ENCODE measurements at regions not wholly inside any gene's neighbourhood (a gene's known extent, or its start where the extent isn't known, plus 50 kb on each side); places are given as distances from the start of the nearest gene placed in this dataset.

- intact Hi-C loops (cut with micrococcal nuclease), result no loop called here
- no peak for ATAC-seq
- no TSS peak for BruUV-seq (replicated peaks)
Observed at GRCh38 chr2:234566622-234567021, 69.7 kb upstream of the ARL4C start.

GRCh38 chr2:234565842-234566619, 69.2 kb upstream of the ARL4C start:
- Histone ChIP-seq H3K9ac (ENCODE audit: low read length) (no peak overlapping the region), H3K4me1 (ENCODE audit: insufficient read depth, low read length) (no peaks in the 10 kb centered on the region), H3K9me3 (ENCODE audit: low read length) (no peaks in the 10 kb centered on the region), H3K4me3 (ENCODE audit: low read length) (no peak overlapping the region), H3K27ac (ENCODE audit: low read length) (no peak overlapping the region), H3K4me2 (ENCODE audit: low read length) (no peak overlapping the region), H3F3A (ENCODE audit: low read length, unreplicated experiment) (no peaks in the 10 kb centered on the region), H3K27me3 (ENCODE audit: low read length) (no peaks in the 10 kb centered on the region), H3K36me3 (ENCODE audit: low read depth, low read length) (no peaks in the 10 kb centered on the region), H2AFZ (ENCODE audit: low read length) (no peak overlapping the region), H3K9me2 (replicated peaks; ENCODE audit: low read length) (no peaks in the 10 kb centered on the region), H4K20me1 (ENCODE audit: low read length) (no peaks in the 10 kb centered on the region), H3K79me2 (ENCODE audit: low read length) (no peaks in the 10 kb centered on the region)
- BruUV-seq (replicated peaks), result no TSS peak
- DNase-seq (no peak), ATAC-seq (no peak)
- POLR2A ChIA-PET (ENCODE audit: unreplicated experiment), result no interaction called here
- TF ChIP-seq EZH2 (IDR thresholded peaks at IDR 0.05; ENCODE audit: low read length, unreplicated experiment) (no peak), CTCF (conservative IDR thresholded peaks at IDR 0.05; ENCODE audit: low read depth, low read length) (no peak), EZH2phosphoT487 (IDR thresholded peaks at IDR 0.05; ENCODE audit: borderline replicate concordance, low read length) (no peak)
- CTCF ChIA-PET, result no interaction called here
- intact Hi-C loops (cut with micrococcal nuclease), result no loop called here

More at GRCh38 chr2:234566622-234567021, 69.7 kb upstream of the ARL4C start:
- Histone ChIP-seq H3K9ac (ENCODE audit: low read length) (no peak overlapping the region), H3K9me3 (ENCODE audit: low read length) (no peaks in the 10 kb centered on the region), H3F3A (ENCODE audit: low read length, unreplicated experiment) (no peaks in the 10 kb centered on the region), H4K20me1 (ENCODE audit: low read length) (no peaks in the 10 kb centered on the region), H3K4me3 (ENCODE audit: low read length) (no peak overlapping the region), H3K4me1 (ENCODE audit: insufficient read depth, low read length) (no peaks in the 10 kb centered on the region), H3K27ac (ENCODE audit: low read length) (no peak overlapping the region), H3K9me2 (replicated peaks; ENCODE audit: low read length) (no peaks in the 10 kb centered on the region), H3K79me2 (ENCODE audit: low read length) (no peaks in the 10 kb centered on the region), H3K36me3 (ENCODE audit: low read depth, low read length) (no peaks in the 10 kb centered on the region), H3K27me3 (ENCODE audit: low read length) (no peaks in the 10 kb centered on the region), H3K4me2 (ENCODE audit: low read length) (no peak overlapping the region), H2AFZ (ENCODE audit: low read length) (no peak overlapping the region)
- ChIA-PET CTCF (no interaction called here), POLR2A (ENCODE audit: unreplicated experiment) (no interaction called here)
- no peak for DNase-seq
- TF ChIP-seq CTCF (conservative IDR thresholded peaks at IDR 0.05; ENCODE audit: low read depth, low read length) (no peak), EZH2 (IDR thresholded peaks at IDR 0.05; ENCODE audit: low read length, unreplicated experiment) (no peak), EZH2phosphoT487 (IDR thresholded peaks at IDR 0.05; ENCODE audit: borderline replicate concordance, low read length) (no peak)

- H3K4me3 ChIP-seq (ENCODE audit: low read length), result no peak overlapping the region
- H3K27ac ChIP-seq (ENCODE audit: low read length), result no peak overlapping the region
- no peak for DNase-seq
- no peaks in the 10 kb centered on the region for H3K27me3 ChIP-seq (ENCODE audit: low read length)
- no peak overlapping the region for H3K9ac ChIP-seq (ENCODE audit: low read length)
- ChIA-PET CTCF (interaction anchor here (1.0 to 1.5 kb wide), 2 partner anchors 542 to 552 kb away, joined by 5 to 6 read pairs; no protein-coding TSS in a partner anchor), POLR2A (ENCODE audit: unreplicated experiment) (interaction anchor here (0.7 kb wide), 1 partner anchor 388 kb away, joined by 3 read pairs; no protein-coding TSS in a partner anchor)
- no peak overlapping the region for H3K4me2 ChIP-seq (ENCODE audit: low read length)
- no peak for TF ChIP-seq EZH2phosphoT487 (IDR thresholded peaks at IDR 0.05; ENCODE audit: borderline replicate concordance, low read length)
- no peak for TF ChIP-seq CTCF (conservative IDR thresholded peaks at IDR 0.05; ENCODE audit: low read depth, low read length)
- TF ChIP-seq EZH2 (IDR thresholded peaks at IDR 0.05; ENCODE audit: low read length, unreplicated experiment), result no peak
- no peak for ATAC-seq
- no peaks in the 10 kb centered on the region for H3K79me2 ChIP-seq (ENCODE audit: low read length)
- no peaks in the 10 kb centered on the region for H3K36me3 ChIP-seq (ENCODE audit: low read depth, low read length)
- no peak overlapping the region for H2AFZ ChIP-seq (ENCODE audit: low read length)
- H3F3A ChIP-seq (ENCODE audit: low read length, unreplicated experiment), result no peaks in the 10 kb centered on the region
- no TSS peak for BruUV-seq (replicated peaks)
- H4K20me1 ChIP-seq (ENCODE audit: low read length), result no peaks in the 10 kb centered on the region
- no peaks in the 10 kb centered on the region for H3K9me3 ChIP-seq (ENCODE audit: low read length)
- intact Hi-C loops (cut with micrococcal nuclease), result no loop called here
- H3K4me1 ChIP-seq (ENCODE audit: insufficient read depth, low read length), result no peaks in the 10 kb centered on the region
- no peaks in the 10 kb centered on the region for H3K9me2 ChIP-seq (replicated peaks; ENCODE audit: low read length)
Observed at GRCh38 chr2:234565201-234565600, 68.3 kb upstream of the ARL4C start.
